Left renal cortex interstitium (tissue), 4 donors: ENCODE measurements at regions not wholly inside any gene's neighbourhood (a gene's known extent, or its start where the extent isn't known, plus 50 kb on each side); places are given as distances from the start of the nearest gene placed in this dataset.
"Not testable (repeated sequence)": the region's sequence is repeated elsewhere in the genome, so short reads cannot be mapped to it uniquely, and the experiment has no call there.

ENCODE experiments used
- DNase-seq, 4 donors: peaks; one replicate each; pipeline ENCODE4 v3.0.0-alpha.2; 2013; ENCODE audit warnings: low read depth in 4 of 4, low spot score in 2 of 4, missing footprints in 1 of 4

GRCh38 chrX:53883196-53883595, 161.1 kb downstream of the PHF8 start:
- DNase-seq = no peak

DNA sequence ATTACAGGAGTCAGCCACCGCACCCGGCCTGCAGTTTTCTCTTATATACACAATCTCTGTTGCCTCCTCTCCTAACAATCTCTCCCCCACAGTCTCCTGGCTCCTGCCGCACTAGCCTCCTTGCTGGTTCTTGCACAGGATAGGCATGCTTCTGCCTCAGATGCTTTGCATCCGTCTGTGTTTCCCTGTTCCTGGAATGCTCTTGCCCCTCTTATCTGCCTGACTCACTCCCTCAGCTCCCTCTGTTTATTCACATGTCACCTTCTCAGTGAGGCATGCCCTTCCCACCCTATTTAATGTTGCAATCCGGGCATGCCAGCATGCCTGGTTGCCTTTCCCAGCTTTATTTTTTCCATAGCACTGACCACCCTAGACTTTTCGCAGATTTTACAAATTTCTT, 161.9 kb downstream of the PHF8 start:
- DNase-seq = peak in 1 of 4 donors; percentile 3

- not testable (repeated sequence) for DNase-seq
Measured at GRCh38 chrX:53880786-53881185, 163.5 kb downstream of the PHF8 start.

GRCh38 chrX:53859890-53860289, 173.4 kb upstream of the HUWE1 start:
- DNase-seq = no peak

GRCh38 chrX:53831662-53832635, 145.4 kb upstream of the HUWE1 start:
- no peak for DNase-seq

DNA sequence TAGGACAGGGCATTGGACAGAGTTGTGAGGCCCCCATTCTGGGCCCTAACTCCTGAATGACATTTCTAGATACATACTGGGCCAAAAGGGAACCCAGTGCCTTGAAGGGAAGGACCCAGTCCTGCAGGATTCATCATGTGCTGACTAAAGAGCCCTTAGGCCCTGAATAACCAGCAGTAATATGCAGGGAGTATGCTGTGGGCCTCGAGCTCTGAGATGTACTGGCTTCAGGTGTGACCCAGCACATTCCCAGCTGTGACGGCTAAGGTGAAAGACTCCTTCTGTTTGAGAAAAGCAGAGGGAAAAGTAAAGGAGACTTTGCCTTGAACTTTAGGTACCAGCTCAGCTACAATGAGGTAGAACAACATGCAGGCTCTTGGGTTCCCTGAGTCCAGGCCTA, 138.2 kb upstream of the HUWE1 start:
- no peak for DNase-seq

- DNase-seq = not testable (repeated sequence)
Measured at GRCh38 chrX:53818115-53818514, 131.6 kb upstream of the HUWE1 start.

- DNase-seq = no peak
Measured at GRCh38 chrX:53817548-53817947, 131.0 kb upstream of the HUWE1 start.

DNA sequence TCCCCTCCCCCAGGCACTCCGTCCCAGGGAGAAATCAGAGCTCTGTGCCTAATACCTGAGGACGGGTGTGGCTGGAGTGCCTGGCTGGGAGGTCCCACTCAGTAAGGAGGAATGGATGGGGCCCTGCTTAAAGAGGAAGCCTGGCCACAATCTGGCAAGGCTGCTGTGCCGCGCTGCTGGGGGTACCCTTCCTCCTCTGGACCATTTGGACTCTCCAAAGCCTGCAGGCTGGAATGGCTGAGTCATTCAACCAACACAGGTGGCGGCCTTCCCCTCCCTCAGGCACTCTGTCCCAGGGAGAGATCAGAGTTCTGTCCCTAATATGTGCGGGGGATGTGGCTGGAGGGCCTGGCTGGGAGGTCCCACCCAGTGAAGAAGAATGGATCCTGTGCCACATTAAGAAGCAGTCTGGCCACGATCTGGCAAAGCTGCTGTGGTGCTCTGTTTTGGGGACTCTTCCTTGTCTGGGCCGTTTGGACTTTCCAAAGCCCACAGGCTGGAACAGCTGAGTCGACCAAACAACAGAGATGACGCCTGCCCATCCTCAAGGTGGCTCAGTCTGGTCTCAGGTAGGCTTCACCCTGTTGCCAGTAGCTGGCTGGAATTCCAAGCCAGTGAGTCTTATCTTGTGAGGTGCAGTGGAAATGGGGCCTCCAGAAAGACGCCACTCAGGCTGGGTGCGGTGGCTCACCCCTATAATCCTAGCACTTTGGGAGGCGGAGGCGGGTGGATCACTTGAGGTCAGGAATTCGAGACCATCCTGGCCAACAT, 127.3 kb upstream of the HUWE1 start:
- DNase-seq = no peak

DNA sequence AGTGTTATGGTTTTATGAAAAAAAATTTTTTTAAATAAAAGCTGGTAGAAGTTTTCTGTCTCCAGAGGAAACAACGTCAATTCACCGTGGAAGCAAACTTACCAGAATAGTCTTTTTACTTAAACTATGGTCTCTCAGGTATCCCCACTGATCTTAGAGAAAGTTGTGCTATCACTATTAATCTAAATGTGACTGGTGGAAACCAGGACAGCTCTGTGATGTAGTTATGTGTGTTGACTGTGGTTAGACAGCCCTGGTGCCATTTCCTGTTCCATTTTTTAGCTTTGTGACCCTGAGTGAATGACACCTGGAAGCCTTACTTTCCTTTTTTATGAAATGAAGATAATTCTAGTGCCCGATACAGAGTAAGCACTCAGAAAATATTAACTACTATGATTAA, 111.8 kb upstream of the HUWE1 start:
- DNase-seq = no peak

DNA sequence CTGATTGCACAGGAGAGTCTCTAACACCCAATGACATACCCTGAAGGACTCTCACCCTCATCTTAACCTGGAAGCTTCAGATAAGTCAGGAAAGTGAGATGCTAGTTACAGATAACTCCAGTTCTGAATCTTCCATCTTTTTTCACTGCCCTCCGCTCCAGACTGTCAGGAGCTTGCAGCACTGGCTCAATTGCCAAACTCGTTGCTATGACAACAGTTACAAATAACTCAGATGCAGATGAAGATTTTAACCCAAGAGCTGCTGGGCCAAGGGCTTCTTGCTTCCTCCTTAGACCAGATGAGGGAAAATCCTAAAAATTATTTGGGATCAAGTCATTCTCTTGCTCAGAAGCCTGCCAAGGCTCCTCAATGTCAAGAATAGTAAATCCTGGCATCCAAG, 109.1 kb upstream of the HUWE1 start:
- DNase-seq = no peak

DNA sequence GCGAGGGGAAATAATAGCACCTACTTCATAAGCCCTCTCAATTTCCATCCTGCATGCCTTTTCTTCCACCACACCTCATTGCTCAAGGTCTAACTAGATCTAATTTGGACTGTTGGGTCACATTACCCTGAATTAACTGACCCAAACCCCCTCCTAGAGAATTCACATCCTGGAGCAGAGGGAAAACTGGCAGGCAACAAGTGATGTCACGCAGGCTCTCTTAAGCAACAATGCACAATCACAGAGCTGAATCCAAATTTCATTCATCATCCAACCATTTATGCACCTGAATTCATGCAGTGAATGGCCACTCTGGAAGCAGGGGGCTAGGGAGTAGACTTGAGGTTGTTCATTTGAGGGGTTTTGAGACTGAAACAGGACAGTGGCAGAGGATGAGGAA, 107.7 kb upstream of the HUWE1 start:
- no peak for DNase-seq

DNA sequence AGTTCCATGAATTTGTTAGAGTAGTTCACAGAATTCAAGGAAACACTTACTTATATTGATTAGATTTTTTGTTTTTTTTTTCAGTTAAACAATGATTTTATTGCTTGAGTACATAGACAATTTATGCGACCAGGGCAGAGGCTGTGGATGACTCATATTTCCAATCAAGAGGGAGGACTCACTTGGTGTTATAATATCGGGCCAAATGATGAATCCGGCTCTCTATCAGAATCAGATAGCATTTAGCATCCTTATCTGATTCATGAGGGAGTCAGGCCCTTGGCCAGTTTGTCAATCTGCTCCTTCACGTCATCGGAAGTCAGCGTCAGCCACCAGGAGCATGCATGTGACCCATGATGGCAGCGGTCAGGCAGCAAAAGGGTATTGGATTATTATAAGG, 82.3 kb upstream of the HUWE1 start:
- DNase-seq = no peak

GRCh38 chrX:53768451-53768850, 81.9 kb upstream of the HUWE1 start:
- no peak for DNase-seq

DNA sequence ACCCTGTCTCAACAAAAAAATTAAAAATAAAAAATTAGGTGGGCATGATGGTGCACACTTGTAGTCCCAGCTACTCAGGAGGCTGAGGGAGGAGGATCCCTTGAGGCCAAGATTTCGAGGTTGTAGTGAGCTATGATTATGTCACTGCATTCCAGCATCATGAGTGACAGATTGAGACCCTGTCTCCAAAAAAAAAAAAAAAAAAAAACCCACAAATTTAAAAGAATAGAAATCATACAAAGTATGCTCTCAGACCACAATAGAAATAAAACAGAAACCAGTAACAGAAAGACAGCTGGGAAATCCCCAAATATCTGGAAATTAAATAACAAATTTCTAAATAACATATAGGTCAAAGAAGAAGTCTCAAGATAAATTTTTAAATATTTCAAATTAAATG, 81.0 kb upstream of the HUWE1 start:
- DNase-seq = no peak

GRCh38 chrX:53757181-53757580, 70.7 kb upstream of the HUWE1 start:
- not testable (repeated sequence) for DNase-seq

DNA sequence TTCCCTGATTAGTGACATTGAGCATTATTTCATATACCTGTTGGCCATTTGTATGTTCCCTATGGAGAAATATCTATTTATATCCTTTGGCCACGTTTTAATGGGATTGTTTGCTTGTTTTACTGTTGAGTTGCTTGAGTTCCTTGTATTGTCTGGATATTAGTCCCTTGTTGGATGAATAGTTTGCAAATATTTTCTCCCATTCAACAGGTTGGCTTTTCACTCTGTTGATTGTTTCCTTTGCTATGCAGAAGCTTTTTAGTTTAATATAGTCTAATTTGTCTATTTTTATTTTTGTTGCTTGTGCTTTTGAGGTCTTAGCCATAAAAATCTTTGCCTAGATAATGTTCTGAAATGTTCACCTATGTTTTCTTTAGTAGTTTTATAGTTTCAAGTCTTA, 60.2 kb upstream of the HUWE1 start:
- DNase-seq = no peak

- DNase-seq = no peak
Measured at GRCh38 chrX:53743244-53743643, 56.7 kb upstream of the HUWE1 start.

DNA sequence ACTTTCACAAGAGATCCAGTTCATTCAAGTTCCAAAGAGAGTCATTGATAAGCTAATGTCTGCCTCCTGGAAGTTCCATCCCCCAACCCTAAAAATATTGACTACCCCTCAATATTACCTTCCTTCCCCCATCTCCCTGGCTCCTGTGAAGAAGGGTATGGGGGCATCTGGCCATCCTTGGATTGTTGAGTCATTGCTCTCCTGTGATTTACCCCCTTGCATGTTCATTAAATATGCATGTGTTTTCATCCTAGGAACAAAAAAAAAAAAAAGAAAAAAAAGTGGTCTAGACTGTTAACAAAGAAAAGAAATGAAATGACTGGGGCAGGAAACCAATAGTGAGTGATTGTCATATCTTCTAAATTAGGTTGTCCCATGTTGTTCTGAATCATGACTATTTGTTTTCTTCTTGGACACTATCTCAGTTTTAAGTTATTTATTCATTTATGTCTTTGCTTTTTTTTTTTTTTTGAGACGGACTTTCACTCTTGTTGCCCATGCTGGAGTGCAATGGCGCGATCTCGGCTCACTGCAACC, 51.9 kb upstream of the HUWE1 start:
- no peak for DNase-seq
